WTC11 (cell line): ENCODE measurements at regions not wholly inside any gene's neighbourhood (a gene's known extent, or its start where the extent isn't known, plus 50 kb on each side); places are given as distances from the start of the nearest gene placed in this dataset.

Experiments used
- ATAC-seq: fragments of 200-7000 bp; cut with Tn5 transposase; 2 replicates; pipeline ENCODE4 v1.10.0; 2021; ENCODE audit warnings: mild to moderate bottlenecking, moderate library complexity
- CTCF ChIA-PET: fragments of 300-600 bp; sonication (Branson Sonifier 250); formaldehyde crosslinking; loops from one replicate; lab custom pipeline; 2021; ENCODE audit warnings: antibody characterized with exemption; lab: Charles Lee
- POLR2A ChIA-PET: fragments of 350-600 bp; sonication (Branson Sonifier 250); formaldehyde crosslinking; loops from one replicate; lab custom pipeline; 2021; ENCODE audit warnings: antibody characterized with exemption; lab: Charles Lee
- DNase-seq: peaks from one replicate; pipeline ENCODE4 v3.0.0; 2021; ENCODE audit warnings: low spot score
- H3K27ac Mint-ChIP-seq: 2 replicates; pipeline ENCODE4 v1.8.0; 2021; ENCODE audit warnings: mixed read lengths
- H3K27me3 Mint-ChIP-seq: 2 replicates; pipeline ENCODE4 v1.8.0; 2021; ENCODE audit warnings: low read depth, mild to moderate bottlenecking, moderate library complexity, mixed read lengths
- H3K36me3 Mint-ChIP-seq: 2 replicates; pipeline ENCODE4 v1.8.0; 2021; ENCODE audit warnings: mixed read lengths
- H3K4me1 Mint-ChIP-seq: 2 replicates; pipeline ENCODE4 v1.8.0; 2022; ENCODE audit warnings: mixed read lengths
- H3K4me3 Mint-ChIP-seq: 2 replicates; pipeline ENCODE4 v1.8.0; 2021; ENCODE audit warnings: mild to moderate bottlenecking, moderate library complexity, mixed read lengths
- H3K9me3 Mint-ChIP-seq: 2 replicates; pipeline ENCODE4 v1.8.0; 2021; ENCODE audit warnings: mixed read lengths
- AR ChIP-seq: fragments of 250-450 bp; sonication (Bioruptor Pico); IDR thresholded peaks from 2 replicates; pipeline ENCODE4 v1.9.0; 2021; ENCODE audit warnings: mild to moderate bottlenecking
- E2F1 ChIP-seq: sonication (generic); formaldehyde crosslinking; IDR thresholded peaks from 2 replicates; pipeline ENCODE4 v1.8.0; 2022; ENCODE audit warnings: mild to moderate bottlenecking, missing genetic modification reagents
- ETV6 ChIP-seq: sonication (generic); formaldehyde crosslinking; IDR thresholded peaks from 2 replicates; pipeline ENCODE4 v1.8.1; 2022; ENCODE audit warnings: mild to moderate bottlenecking, missing genetic modification reagents
- FOXK1 ChIP-seq: sonication (generic); formaldehyde crosslinking; IDR thresholded peaks from 2 replicates; pipeline ENCODE4 v1.8.0; 2022; ENCODE audit warnings: mild to moderate bottlenecking, moderate library complexity, missing genetic modification reagents
- HMGXB4 ChIP-seq: sonication (generic); formaldehyde crosslinking; IDR thresholded peaks from 2 replicates; pipeline ENCODE4 v1.8.1; 2023; ENCODE audit warnings: mild to moderate bottlenecking, moderate library complexity, missing genetic modification reagents
- IRF2 ChIP-seq: sonication (generic); formaldehyde crosslinking; IDR thresholded peaks from 2 replicates; pipeline ENCODE4 v1.8.0; 2022; ENCODE audit warnings: low read depth, missing genetic modification reagents, borderline replicate concordance
- JUN ChIP-seq: sonication (generic); formaldehyde crosslinking; IDR thresholded peaks from 2 replicates; pipeline ENCODE4 v1.8.0; 2023; ENCODE audit warnings: mild to moderate bottlenecking, missing genetic modification reagents
- KAT7 ChIP-seq: sonication (generic); formaldehyde crosslinking; IDR thresholded peaks from 2 replicates; pipeline ENCODE4 v1.8.1; 2023; ENCODE audit warnings: missing genetic modification reagents, mild to moderate bottlenecking, borderline replicate concordance
- MAX ChIP-seq: sonication (generic); formaldehyde crosslinking; IDR thresholded peaks from 2 replicates; pipeline ENCODE4 v1.8.0; 2022; ENCODE audit warnings: mild to moderate bottlenecking, missing genetic modification reagents
- SMAD4 ChIP-seq: sonication (generic); formaldehyde crosslinking; IDR thresholded peaks from 2 replicates; pipeline ENCODE4 v1.8.0; 2022; ENCODE audit warnings: mild to moderate bottlenecking, missing genetic modification reagents
- TEAD1 ChIP-seq: sonication (generic); formaldehyde crosslinking; IDR thresholded peaks from 2 replicates; pipeline ENCODE4 v1.8.0; 2022; ENCODE audit warnings: mild to moderate bottlenecking, missing genetic modification reagents
- USF2 ChIP-seq: sonication (generic); formaldehyde crosslinking; IDR thresholded peaks from 2 replicates; pipeline ENCODE4 v1.8.1; 2023; ENCODE audit warnings: mild to moderate bottlenecking, missing genetic modification reagents, moderate library complexity
- ZNF532 ChIP-seq: fragments of 250-450 bp; sonication (Bioruptor Pico); IDR thresholded peaks from 2 replicates; pipeline ENCODE4 v1.9.0; 2021; ENCODE audit warnings: mild to moderate bottlenecking, borderline replicate concordance
- ZSCAN18 ChIP-seq: fragments of 250-450 bp; sonication (Bioruptor Pico); IDR thresholded peaks from 2 replicates; pipeline ENCODE4 v2.1.2; 2022; ENCODE audit warnings: mild to moderate bottlenecking, moderate library complexity

- Mint-ChIP-seq H3K4me3 (no peak overlapping the region), H3K27ac (no peak overlapping the region), H3K27me3 (peaks cover 4% of the 10 kb centered on the region), H3K4me1 (peaks cover 60% of the 10 kb centered on the region), H3K36me3 (no peaks in the 10 kb centered on the region)
- ATAC-seq = no peak
- CTCF ChIA-PET = interaction anchor here (0.8 to 5.7 kb wide), 4 partner anchors 33 to 199 kb away, joined by 3 to 118 read pairs (median 25); no protein-coding TSS in a partner anchor
- TF ChIP-seq JUN = no peak
- no peak for TF ChIP-seq ZNF532 (CRISPR knock-in tag)
- TF ChIP-seq TEAD1 (CRISPR knock-in tag) = no peak
- TF ChIP-seq ETV6 = no peak
- no peak for TF ChIP-seq SMAD4 (CRISPR knock-in tag)
- no peak for TF ChIP-seq FOXK1 (CRISPR knock-in tag)
- TF ChIP-seq, all 79 proteins: peak for 0
- no peak for DNase-seq
- peaks cover 3% of the 10 kb centered on the region; the same call in 1 of the 2 replicates for H3K9me3 Mint-ChIP-seq
- POLR2A ChIA-PET = no interaction called here
Measured at GRCh38 chr14:61927060-61927459, 164.8 kb downstream of the SNAPC1 start.

GRCh38 chr14:61927520-61927919, 165.3 kb downstream of the SNAPC1 start:
- peak; percentile 20 for ATAC-seq
- H3K9me3 Mint-ChIP-seq = peaks cover 7% of the 10 kb centered on the region; the same call in 1 of the 2 replicates
- H3K4me3 Mint-ChIP-seq = no peak overlapping the region
- H3K4me1 Mint-ChIP-seq = peaks cover 65% of the 10 kb centered on the region
- no peak for DNase-seq
- no peak overlapping the region for H3K27ac Mint-ChIP-seq
- ChIA-PET CTCF (interaction anchor here (0.8 to 5.7 kb wide), 4 partner anchors 33 to 199 kb away, joined by 3 to 118 read pairs (median 25); no protein-coding TSS in a partner anchor), POLR2A (no interaction called here)
- no peaks in the 10 kb centered on the region for H3K36me3 Mint-ChIP-seq
- peaks cover 4% of the 10 kb centered on the region for H3K27me3 Mint-ChIP-seq
- no peak for TF ChIP-seq ZNF532 (CRISPR knock-in tag)
- no peak for TF ChIP-seq E2F1 (CRISPR knock-in tag)
- no peak for TF ChIP-seq IRF2
- TF ChIP-seq ZSCAN18 (CRISPR knock-in tag) = no peak
- TF ChIP-seq USF2 (CRISPR knock-in tag) = no peak
- TF ChIP-seq HMGXB4 (CRISPR knock-in tag) = no peak
- no peak for TF ChIP-seq AR (CRISPR knock-in tag)
- TF ChIP-seq MAX (CRISPR knock-in tag) = no peak
- TF ChIP-seq KAT7 = no peak
